Liver (tissue), 3 donors: ENCODE measurements at regions not wholly inside any gene's neighbourhood (a gene's known extent, or its start where the extent isn't known, plus 50 kb on each side); places are given as distances from the start of the nearest gene placed in this dataset.

Source experiments
- EGR1 ChIP-seq, 2 donors: IDR thresholded peaks; 2 replicates each; pipeline ENCODE4 v1.6.1; 2016 to 2018; ENCODE audit warnings: antibody characterized with exemption in 2 of 2, low read depth in 2 of 2
- FOXA1 ChIP-seq: IDR thresholded peaks from 2 replicates; pipeline ENCODE4 v1.6.1; 2016; ENCODE audit warnings: antibody characterized with exemption
- GABPA ChIP-seq, 2 donors: IDR thresholded peaks in 1 of 2; conservative IDR thresholded peaks in 1 of 2; 2 replicates each; pipeline ENCODE4 v1.6.1; 2016; ENCODE audit warnings: antibody characterized with exemption in 2 of 2, mild to moderate bottlenecking in 1 of 2, moderate library complexity in 1 of 2
- HNF4A ChIP-seq, 2 donors: conservative IDR thresholded peaks; 2 replicates each; pipeline ENCODE4 v1.6.1; 2016; ENCODE audit warnings: antibody characterized with exemption in 2 of 2, mild to moderate bottlenecking in 2 of 2
- JUND ChIP-seq, 2 donors: IDR thresholded peaks; 2 replicates each; pipeline ENCODE4 v1.6.1; 2016; ENCODE audit warnings: antibody characterized with exemption in 2 of 2
- RAD21 ChIP-seq, 2 donors: IDR thresholded peaks; 2 replicates each; pipeline ENCODE4 v1.6.1; 2016; ENCODE audit warnings: antibody characterized with exemption in 2 of 2, mild to moderate bottlenecking in 2 of 2
- RXRA ChIP-seq, 2 donors: IDR thresholded peaks; 2 replicates each; pipeline ENCODE4 v1.6.1; 2017 to 2018; ENCODE audit warnings: antibody characterized with exemption in 2 of 2, mild to moderate bottlenecking in 1 of 2
- SP1 ChIP-seq: IDR thresholded peaks from 2 replicates; pipeline ENCODE4 v1.6.1; 2018; ENCODE audit warnings: antibody characterized with exemption, mild to moderate bottlenecking
- YY1 ChIP-seq: IDR thresholded peaks from 2 replicates; pipeline ENCODE4 v1.6.1; 2016; ENCODE audit warnings: antibody characterized with exemption, mild to moderate bottlenecking
- TF ChIP-seq, protein P1 (sequence below): IDR thresholded peaks from 2 replicates; pipeline ENCODE4 v1.6.1; 2016; ENCODE audit warnings: antibody characterized with exemption
- TF ChIP-seq, protein P2 (sequence below): fragments of 150-350 bp; IDR thresholded peaks from 2 replicates; pipeline ENCODE4 v1.5.1; 2017; ENCODE audit warnings: improper control_type of control experiment, low read depth, low read length; ENCODE audit not compliant: missing input control
- TF ChIP-seq, protein P3 (sequence below): IDR thresholded peaks from 2 replicates; pipeline ENCODE4 v1.6.1; 2016; ENCODE audit warnings: antibody characterized with exemption
- TF ChIP-seq, protein P4 (sequence below): IDR thresholded peaks from 2 replicates; pipeline ENCODE4 v1.6.1; 2016; ENCODE audit warnings: antibody characterized with exemption, mild to moderate bottlenecking
- donor health status: healthy.
- donor health status: healthy.

DNA sequence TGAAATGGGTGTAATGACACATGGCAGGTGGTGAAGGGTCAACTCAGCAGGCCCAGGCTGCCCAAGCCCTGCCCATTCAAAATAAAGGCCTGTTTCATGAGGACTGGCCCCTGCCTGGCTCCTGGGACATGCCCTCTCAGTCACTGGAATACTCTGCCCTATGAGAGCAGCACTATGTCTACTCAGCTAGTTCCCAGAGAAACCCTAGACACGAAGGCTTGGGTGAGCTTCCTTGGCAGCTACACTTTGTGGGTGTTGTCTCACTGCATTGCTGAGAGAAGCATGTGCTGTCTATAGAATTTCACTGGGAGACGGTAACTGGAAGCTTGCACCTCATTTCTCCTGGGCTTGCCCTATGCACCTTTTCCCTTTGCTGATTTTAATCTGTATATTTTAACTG, 752.8 kb downstream of the LIG4 start:
- TF ChIP-seq, protein P1, sequence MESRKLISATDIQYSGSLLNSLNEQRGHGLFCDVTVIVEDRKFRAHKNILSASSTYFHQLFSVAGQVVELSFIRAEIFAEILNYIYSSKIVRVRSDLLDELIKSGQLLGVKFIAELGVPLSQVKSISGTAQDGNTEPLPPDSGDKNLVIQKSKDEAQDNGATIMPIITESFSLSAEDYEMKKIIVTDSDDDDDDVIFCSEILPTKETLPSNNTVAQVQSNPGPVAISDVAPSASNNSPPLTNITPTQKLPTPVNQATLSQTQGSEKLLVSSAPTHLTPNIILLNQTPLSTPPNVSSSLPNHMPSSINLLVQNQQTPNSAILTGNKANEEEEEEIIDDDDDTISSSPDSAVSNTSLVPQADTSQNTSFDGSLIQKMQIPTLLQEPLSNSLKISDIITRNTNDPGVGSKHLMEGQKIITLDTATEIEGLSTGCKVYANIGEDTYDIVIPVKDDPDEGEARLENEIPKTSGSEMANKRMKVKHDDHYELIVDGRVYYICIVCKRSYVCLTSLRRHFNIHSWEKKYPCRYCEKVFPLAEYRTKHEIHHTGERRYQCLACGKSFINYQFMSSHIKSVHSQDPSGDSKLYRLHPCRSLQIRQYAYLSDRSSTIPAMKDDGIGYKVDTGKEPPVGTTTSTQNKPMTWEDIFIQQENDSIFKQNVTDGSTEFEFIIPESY: no peak
- TF ChIP-seq, protein P2, sequence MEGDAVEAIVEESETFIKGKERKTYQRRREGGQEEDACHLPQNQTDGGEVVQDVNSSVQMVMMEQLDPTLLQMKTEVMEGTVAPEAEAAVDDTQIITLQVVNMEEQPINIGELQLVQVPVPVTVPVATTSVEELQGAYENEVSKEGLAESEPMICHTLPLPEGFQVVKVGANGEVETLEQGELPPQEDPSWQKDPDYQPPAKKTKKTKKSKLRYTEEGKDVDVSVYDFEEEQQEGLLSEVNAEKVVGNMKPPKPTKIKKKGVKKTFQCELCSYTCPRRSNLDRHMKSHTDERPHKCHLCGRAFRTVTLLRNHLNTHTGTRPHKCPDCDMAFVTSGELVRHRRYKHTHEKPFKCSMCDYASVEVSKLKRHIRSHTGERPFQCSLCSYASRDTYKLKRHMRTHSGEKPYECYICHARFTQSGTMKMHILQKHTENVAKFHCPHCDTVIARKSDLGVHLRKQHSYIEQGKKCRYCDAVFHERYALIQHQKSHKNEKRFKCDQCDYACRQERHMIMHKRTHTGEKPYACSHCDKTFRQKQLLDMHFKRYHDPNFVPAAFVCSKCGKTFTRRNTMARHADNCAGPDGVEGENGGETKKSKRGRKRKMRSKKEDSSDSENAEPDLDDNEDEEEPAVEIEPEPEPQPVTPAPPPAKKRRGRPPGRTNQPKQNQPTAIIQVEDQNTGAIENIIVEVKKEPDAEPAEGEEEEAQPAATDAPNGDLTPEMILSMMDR: no peak
- TF ChIP-seq, protein P3, sequence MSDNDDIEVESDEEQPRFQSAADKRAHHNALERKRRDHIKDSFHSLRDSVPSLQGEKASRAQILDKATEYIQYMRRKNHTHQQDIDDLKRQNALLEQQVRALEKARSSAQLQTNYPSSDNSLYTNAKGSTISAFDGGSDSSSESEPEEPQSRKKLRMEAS: no peak
- TF ChIP-seq RXRA (IDR thresholded peaks at IDR 0.05) (no peak), FOXA1 (no peak), JUND (IDR thresholded peaks at IDR 0.05) (no peak), YY1 (no peak), SP1 (no peak), RAD21 (IDR thresholded peaks at IDR 0.05) (no peak), HNF4A (conservative IDR thresholded peaks at IDR 0.05) (no peak), EGR1 (IDR thresholded peaks at IDR 0.05; ENCODE audit: low read depth in 2 of 2) (no peak), GABPA (IDR thresholded peaks at IDR 0.05 in 1 of 2, conservative IDR thresholded peaks at IDR 0.05 in 1 of 2) (no peak)
- TF ChIP-seq, protein P4, sequence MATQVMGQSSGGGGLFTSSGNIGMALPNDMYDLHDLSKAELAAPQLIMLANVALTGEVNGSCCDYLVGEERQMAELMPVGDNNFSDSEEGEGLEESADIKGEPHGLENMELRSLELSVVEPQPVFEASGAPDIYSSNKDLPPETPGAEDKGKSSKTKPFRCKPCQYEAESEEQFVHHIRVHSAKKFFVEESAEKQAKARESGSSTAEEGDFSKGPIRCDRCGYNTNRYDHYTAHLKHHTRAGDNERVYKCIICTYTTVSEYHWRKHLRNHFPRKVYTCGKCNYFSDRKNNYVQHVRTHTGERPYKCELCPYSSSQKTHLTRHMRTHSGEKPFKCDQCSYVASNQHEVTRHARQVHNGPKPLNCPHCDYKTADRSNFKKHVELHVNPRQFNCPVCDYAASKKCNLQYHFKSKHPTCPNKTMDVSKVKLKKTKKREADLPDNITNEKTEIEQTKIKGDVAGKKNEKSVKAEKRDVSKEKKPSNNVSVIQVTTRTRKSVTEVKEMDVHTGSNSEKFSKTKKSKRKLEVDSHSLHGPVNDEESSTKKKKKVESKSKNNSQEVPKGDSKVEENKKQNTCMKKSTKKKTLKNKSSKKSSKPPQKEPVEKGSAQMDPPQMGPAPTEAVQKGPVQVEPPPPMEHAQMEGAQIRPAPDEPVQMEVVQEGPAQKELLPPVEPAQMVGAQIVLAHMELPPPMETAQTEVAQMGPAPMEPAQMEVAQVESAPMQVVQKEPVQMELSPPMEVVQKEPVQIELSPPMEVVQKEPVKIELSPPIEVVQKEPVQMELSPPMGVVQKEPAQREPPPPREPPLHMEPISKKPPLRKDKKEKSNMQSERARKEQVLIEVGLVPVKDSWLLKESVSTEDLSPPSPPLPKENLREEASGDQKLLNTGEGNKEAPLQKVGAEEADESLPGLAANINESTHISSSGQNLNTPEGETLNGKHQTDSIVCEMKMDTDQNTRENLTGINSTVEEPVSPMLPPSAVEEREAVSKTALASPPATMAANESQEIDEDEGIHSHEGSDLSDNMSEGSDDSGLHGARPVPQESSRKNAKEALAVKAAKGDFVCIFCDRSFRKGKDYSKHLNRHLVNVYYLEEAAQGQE: no peak
